GM12891 (cell line): ENCODE measurements at regions not wholly inside any gene's neighbourhood (a gene's known extent, or its start where the extent isn't known, plus 50 kb on each side); places are given as distances from the start of the nearest gene placed in this dataset.

Experiments used
- POLR2A ChIP-seq: IDR thresholded peaks from 2 replicates; pipeline ENCODE4 v1.6.1; 2011; ENCODE audit warnings: low read depth, low read length, control low read depth
- POLR2AphosphoS5 ChIP-seq: IDR thresholded peaks from 2 replicates; pipeline ENCODE4 v1.6.1; 2011; ENCODE audit warnings: low read depth, low read length, control low read depth
- POU2F2 ChIP-seq: IDR thresholded peaks from 2 replicates; pipeline ENCODE4 v1.6.1; 2011; ENCODE audit warnings: low read depth, mild to moderate bottlenecking, control low read depth, low read length, moderate library complexity
- SPI1 ChIP-seq: IDR thresholded peaks from 2 replicates; pipeline ENCODE4 v1.6.1; 2011; ENCODE audit warnings: low read depth, low read length, control low read depth
- TAF1 ChIP-seq: IDR thresholded peaks from 2 replicates; pipeline ENCODE4 v1.6.1; 2011; ENCODE audit warnings: low read depth, low read length, control low read depth

- TF ChIP-seq POLR2AphosphoS5 (no peak), POLR2A (no peak), POU2F2 (no peak), SPI1 (no peak), TAF1 (no peak)
Measured at GRCh38 chr11:80173371-80174136, 732.7 kb upstream of the TENM4 start.
